Nephron progenitor cell (in vitro differentiated cells): ENCODE measurements at regions not wholly inside any gene's neighbourhood (a gene's known extent, or its start where the extent isn't known, plus 50 kb on each side); places are given as distances from the start of the nearest gene placed in this dataset.
A peak's percentile ranks its signal among the peaks of the same experiment; 100 is the strongest.
"Not testable (repeated sequence)": the region's sequence is repeated elsewhere in the genome, so short reads cannot be mapped to it uniquely, and the experiment has no call there.

Experiments
- DNase-seq: peaks from one replicate; pipeline ENCODE4 v3.0.0; 2021
- H3K27ac Mint-ChIP-seq: 2 replicates; pipeline ENCODE4 v1.8.0; 2021; ENCODE audit warnings: mild to moderate bottlenecking, moderate library complexity, mixed read lengths
- H3K27me3 Mint-ChIP-seq: 2 replicates; pipeline ENCODE4 v1.8.0; 2021; ENCODE audit warnings: mild to moderate bottlenecking, low read depth, mixed read lengths; ENCODE audit not compliant: poor library complexity
- H3K36me3 Mint-ChIP-seq: 2 replicates; pipeline ENCODE4 v1.8.0; 2021; ENCODE audit warnings: low read depth, mixed read lengths
- H3K4me1 Mint-ChIP-seq: 2 replicates; pipeline ENCODE4 v1.8.0; 2021; ENCODE audit warnings: mixed read lengths
- H3K4me3 Mint-ChIP-seq: 2 replicates; pipeline ENCODE4 v1.8.0; 2021; ENCODE audit warnings: mild to moderate bottlenecking, moderate library complexity, mixed read lengths
- H3K9me3 Mint-ChIP-seq: 2 replicates; pipeline ENCODE4 v1.8.0; 2021; ENCODE audit warnings: mild to moderate bottlenecking, moderate library complexity, mixed read lengths
- TF ChIP-seq, protein P1 (sequence below): fragments of 200-600 bp; sonication (generic); IDR thresholded peaks from 2 replicates; pipeline ENCODE4 v1.5.0; 2021; ENCODE audit warnings: antibody characterized with exemption

DNA sequence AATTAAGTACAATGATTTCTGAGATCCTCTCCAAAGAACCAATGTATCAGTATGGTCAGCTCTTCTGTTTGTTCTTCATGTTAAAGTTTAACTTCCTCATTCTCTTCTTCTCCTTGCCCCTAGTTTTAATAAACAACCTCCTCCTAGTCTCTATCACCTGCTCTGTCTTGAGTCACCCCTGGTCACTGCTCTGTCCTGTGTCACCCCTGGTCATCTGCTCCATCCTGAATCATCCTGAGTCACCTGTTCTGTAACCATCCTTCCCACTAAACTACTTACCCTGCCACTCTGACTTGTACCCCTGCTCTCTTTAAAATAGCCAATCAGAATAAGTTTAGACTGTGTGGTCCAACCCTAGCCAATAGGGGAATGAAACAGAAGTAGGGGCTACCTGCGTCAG is 100.5 kb downstream of the ALG10B start:
- H3K4me1 Mint-ChIP-seq, result no peaks in the 10 kb centered on the region
- peaks cover 34% of the 10 kb centered on the region for H3K9me3 Mint-ChIP-seq

DNA sequence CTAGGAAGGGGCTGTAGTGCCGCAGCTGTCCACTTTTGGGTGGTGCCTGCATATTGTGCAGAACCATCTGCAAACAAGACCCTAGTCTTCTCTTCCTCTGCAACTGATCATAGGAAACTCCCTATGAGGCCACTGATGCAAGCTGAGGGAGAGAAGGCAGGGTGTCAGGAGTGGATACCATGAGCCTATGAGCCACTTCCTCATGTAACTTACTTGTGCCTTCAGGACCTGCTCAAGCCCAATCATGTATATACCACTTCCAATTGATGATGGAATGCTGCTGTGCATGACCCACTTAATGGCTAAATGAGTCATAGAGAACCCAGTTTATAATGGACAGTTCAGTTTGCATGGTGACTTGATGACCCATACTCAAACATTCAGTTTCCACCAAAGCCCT is 107.9 kb downstream of the ALG10B start:
- Mint-ChIP-seq H3K4me3 (no peak overlapping the region), H3K36me3 (peaks cover 21% of the 10 kb centered on the region), H3K27ac (no peak overlapping the region), H3K4me1 (peaks cover 23% of the 10 kb centered on the region), H3K27me3 (no peaks in the 10 kb centered on the region), H3K9me3 (peaks cover 32% of the 10 kb centered on the region)
- no peak for DNase-seq
- TF ChIP-seq, protein P1, sequence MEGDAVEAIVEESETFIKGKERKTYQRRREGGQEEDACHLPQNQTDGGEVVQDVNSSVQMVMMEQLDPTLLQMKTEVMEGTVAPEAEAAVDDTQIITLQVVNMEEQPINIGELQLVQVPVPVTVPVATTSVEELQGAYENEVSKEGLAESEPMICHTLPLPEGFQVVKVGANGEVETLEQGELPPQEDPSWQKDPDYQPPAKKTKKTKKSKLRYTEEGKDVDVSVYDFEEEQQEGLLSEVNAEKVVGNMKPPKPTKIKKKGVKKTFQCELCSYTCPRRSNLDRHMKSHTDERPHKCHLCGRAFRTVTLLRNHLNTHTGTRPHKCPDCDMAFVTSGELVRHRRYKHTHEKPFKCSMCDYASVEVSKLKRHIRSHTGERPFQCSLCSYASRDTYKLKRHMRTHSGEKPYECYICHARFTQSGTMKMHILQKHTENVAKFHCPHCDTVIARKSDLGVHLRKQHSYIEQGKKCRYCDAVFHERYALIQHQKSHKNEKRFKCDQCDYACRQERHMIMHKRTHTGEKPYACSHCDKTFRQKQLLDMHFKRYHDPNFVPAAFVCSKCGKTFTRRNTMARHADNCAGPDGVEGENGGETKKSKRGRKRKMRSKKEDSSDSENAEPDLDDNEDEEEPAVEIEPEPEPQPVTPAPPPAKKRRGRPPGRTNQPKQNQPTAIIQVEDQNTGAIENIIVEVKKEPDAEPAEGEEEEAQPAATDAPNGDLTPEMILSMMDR, result no peak

More for the DNA sequence above, 100.5 kb downstream of the ALG10B start:
- no peak overlapping the region for H3K4me3 Mint-ChIP-seq
- TF ChIP-seq, protein P1, result no peak
- no peak for DNase-seq
- no peak overlapping the region for H3K27ac Mint-ChIP-seq
- H3K36me3 Mint-ChIP-seq, result peaks cover 19% of the 10 kb centered on the region
- H3K27me3 Mint-ChIP-seq, result no peaks in the 10 kb centered on the region

- no peaks in the 10 kb centered on the region for H3K27me3 Mint-ChIP-seq
- peaks cover 2% of the 10 kb centered on the region for H3K9me3 Mint-ChIP-seq
- H3K4me3 Mint-ChIP-seq, result no peak overlapping the region
- peaks cover 23% of the 10 kb centered on the region for H3K4me1 Mint-ChIP-seq
- TF ChIP-seq, protein P1, result no peak
- H3K27ac Mint-ChIP-seq, result peak overlapping the region; percentile 85
- no peaks in the 10 kb centered on the region for H3K36me3 Mint-ChIP-seq
- no peak for DNase-seq
These were observed 110.9 kb downstream of the ALG10B start for GRCh38 chr12:38427442-38427841.

- Mint-ChIP-seq H3K4me3 (no peak overlapping the region), H3K4me1 (peaks cover 7% of the 10 kb centered on the region), H3K9me3 (peaks cover 10% of the 10 kb centered on the region), H3K27ac (no peak overlapping the region), H3K36me3 (no peaks in the 10 kb centered on the region), H3K27me3 (no peaks in the 10 kb centered on the region)
- no peak for DNase-seq
- TF ChIP-seq, protein P1, result no peak
These were observed 115.3 kb downstream of the ALG10B start for GRCh38 chr12:38431921-38432320.

DNA sequence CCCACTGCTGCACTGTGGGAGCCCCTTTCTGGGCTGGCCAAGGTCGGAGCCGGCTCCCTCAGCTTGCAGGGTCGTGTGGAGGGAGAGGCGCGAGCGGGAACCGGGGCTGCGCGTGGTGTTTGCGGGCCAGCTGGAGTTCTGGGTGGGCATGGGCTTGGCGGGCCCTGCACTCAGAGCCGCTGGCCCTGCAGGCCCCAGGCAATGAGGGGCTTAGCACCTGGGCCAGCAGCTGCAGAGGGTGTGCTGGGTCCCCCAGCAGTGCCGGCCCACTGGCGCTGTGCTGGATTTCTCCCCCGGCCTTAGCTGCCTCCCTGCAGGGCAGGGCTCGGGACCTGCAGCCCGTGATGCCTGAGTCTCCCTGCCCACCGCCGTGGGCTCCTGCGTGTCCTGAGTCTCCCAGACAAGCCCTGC is 125.3 kb downstream of the ALG10B start:
- H3K4me1 Mint-ChIP-seq, H3K27me3 Mint-ChIP-seq, H3K27ac Mint-ChIP-seq, DNase-seq, H3K36me3 Mint-ChIP-seq, H3K4me3 Mint-ChIP-seq: not testable (repeated sequence)
- H3K9me3 Mint-ChIP-seq, result peaks cover 32% of the 10 kb centered on the region

DNA sequence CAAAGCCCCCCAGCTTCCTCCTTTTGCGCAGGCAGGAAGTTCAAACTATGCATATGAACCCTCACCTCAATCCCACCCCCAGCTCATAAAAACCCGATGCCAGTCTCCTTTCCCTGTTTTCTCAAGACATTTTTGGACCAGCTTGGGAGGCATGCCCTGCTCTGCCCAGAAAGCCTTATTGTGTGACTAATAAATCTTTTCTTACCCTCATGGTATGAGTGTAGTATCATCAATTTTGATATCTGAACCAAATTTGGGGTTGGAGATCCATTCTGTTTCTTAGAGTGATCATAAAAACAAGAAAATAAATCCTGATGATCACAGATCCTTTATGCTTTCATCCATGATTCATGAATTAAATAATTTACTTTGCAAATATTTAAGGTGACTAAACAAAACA is 128.5 kb downstream of the ALG10B start:
- H3K27me3 Mint-ChIP-seq, result no peaks in the 10 kb centered on the region
- H3K9me3 Mint-ChIP-seq, result peaks cover 11% of the 10 kb centered on the region
- DNase-seq, result no peak
- peaks cover 9% of the 10 kb centered on the region for H3K4me1 Mint-ChIP-seq
- H3K4me3 Mint-ChIP-seq, result no peak overlapping the region
- TF ChIP-seq, protein P1, result no peak
- no peaks in the 10 kb centered on the region for H3K36me3 Mint-ChIP-seq
- no peak overlapping the region for H3K27ac Mint-ChIP-seq
